GM18508 (cell line): ENCODE measurements at regions not wholly inside any gene's neighbourhood (a gene's known extent, or its start where the extent isn't known, plus 50 kb on each side); places are given as distances from the start of the nearest gene placed in this dataset.
"Not testable (repeated sequence)": the region's sequence is repeated elsewhere in the genome, so short reads cannot be mapped to it uniquely, and the experiment has no call there.

Source experiments
- ATAC-seq: cut with Tn5 transposase; IDR thresholded peaks from one replicate; pipeline ENCODE4 v1.9.1; 2021; ENCODE audit warnings: moderate number of reproducible peaks; ENCODE audit not compliant: insufficient read depth, unreplicated experiment

DNA sequence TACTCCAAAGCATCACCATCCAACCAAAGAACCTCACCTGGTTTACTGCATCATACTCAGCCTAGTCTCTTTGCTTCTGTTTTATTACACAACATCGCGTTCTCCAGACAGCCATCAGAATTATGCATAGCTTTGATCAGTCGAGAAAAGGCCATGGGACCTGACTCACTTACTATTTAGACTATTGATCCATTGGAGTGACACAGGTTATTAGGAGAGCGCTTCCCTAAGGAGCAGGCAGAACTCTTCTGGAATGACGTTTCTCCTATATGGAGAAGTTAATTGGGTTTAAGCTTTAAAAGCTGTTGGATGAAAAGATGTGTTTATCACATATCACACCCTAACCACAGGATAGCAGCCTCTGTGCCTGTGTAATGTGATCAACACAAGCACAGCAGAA is 649.1 kb upstream of the SLC10A2 start:
- ATAC-seq: no peak

DNA sequence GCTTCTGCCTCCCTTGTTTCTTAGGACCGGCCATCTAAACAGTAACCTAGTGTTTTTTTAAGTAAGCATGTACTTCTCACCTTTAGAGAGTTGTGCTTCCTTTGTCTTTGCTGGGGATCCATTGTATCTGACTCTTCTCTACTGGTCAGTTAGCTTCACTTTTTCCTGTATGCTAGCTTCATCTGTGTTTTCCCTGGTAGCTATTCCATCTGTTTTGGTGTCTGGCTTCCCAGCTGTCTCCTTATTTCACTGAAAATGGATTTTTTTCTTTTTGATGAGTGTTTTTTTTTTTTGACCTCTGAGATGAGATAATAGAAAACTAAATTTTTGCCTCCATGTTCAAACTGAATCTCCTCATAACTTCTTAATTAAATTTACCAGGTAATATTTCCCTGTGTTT is 637.0 kb upstream of the SLC10A2 start:
- ATAC-seq: no peak

DNA sequence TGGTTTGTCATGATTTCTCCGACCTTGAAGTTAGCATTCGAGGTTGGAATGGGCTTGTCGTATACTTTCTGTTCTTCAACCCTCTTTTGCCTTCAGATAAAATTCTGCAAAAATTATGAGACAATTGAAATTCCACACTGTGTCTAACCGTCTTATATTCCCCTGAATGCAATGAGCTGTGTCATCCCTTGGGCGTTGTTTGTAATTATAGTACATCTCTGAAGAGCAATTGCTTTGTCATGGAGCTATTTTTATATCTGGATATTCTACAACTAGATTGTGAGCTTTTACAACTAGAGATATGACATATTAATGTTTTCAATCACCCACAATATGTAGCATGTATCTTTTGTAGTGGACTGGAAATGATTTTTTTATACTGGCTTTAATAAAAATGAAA is 631.8 kb upstream of the SLC10A2 start:
- ATAC-seq: no peak

DNA sequence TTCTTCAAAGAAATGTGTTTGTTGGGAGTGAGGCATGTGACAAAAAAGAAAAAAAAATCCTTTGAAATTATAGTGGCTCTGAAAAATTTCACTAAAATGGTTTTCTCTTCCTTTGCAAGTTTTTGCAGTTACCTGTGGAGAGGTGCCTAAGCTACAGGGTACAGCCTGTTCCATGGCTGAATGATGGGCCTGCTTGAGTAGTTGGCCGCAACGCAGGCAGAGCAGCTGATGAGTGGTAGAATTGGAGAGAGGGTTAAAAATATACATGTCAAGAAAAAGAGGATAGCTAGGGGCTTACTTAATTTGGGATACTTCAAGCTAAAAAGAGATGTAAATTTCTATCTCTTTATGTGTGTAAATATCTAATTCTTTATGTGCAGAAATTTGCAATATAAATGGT is 629.1 kb upstream of the SLC10A2 start:
- ATAC-seq: no peak

DNA sequence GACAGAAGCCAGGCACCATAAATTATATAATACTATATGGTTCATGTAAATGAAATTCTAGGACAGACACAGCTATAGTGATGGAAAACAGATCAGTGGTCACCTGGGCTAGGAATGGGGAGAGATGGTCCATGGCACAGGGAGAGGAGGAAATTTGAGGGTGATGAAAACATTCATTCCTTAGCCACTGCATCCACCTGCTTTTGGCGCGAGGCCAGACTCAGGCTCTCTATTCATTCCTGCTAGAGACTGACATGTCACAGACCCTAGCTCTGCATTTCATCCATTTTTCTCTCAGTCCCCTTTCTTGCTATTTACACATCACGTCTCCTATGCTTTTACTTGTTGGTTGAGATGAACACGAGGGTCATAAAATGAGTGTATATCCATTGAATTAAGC is 628.3 kb upstream of the SLC10A2 start:
- no peak for ATAC-seq

DNA sequence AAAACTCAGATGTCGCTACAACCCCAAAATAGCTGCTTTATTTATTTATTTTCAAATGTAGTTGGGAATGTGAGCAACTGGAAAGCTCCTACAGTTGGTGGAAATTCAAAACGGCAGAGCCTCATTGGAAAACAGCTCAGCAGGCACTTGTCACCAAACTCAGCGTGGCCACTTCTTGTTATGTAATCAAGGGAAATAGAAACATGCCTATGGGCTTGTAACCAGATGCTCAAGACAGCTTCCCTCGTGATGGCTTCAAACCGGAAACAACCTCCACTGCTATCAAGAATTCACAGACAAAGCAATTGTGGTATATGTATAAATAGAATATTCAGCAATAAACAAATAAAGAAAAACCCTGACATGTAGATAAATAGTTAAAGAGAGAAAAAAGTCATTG is 627.8 kb upstream of the SLC10A2 start:
- ATAC-seq: no peak

DNA sequence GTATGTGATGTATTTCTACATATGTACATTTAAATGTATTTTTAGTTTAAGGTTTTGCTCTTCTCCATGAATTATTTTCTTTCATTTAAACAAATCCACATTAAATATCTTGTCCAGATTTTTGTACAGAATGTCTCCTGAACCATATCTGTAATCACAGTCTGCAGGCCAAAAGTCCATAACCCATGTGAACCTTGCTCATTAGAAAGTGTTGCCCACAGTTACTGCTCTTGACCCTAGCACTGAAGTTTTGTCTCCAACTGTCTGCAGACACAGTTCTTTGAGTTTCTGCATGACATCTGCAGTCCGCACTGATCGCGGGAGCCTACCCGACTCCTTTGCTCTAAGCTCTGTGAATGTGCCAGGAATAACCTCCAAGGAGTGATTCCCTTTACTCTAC is 626.2 kb upstream of the SLC10A2 start:
- ATAC-seq: no peak

DNA sequence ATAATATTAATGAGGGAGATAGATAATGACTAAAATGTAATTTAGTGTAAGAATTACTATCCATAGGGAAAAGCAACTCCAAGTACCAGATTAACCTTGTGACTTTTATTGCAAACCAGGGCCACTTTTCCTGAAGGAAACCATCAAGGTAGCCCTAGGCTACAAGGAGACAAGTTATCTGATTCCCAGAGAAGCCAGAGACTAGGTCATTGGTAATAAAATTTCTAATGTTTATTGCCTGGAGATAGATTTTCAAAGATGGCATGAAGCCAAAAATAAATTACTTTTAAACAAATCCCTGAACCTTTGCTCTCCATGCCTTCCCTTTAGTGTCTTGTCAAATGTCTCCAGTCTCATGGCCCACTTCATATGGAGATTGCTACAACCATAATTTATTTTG is 610.1 kb upstream of the SLC10A2 start:
- ATAC-seq: no peak

DNA sequence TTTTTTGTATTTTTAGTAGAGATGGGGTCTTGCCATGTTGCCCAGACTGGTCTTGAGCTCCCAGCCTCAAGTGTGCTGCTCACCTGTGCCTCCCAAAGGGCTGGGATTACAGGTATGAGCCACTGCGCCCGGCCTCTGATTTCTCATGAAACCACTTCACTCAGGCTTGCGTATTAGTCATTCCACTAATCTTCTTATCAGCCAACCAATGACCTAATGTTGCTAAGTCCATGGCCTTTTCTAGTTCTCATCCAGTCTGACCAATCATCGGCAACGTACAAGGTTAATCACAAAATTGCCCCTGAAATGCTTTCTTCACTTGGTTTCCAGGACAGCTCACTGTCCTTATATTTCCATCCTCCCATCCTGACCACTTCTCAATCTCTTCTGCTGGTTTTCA is 605.3 kb upstream of the SLC10A2 start:
- no peak for ATAC-seq

DNA sequence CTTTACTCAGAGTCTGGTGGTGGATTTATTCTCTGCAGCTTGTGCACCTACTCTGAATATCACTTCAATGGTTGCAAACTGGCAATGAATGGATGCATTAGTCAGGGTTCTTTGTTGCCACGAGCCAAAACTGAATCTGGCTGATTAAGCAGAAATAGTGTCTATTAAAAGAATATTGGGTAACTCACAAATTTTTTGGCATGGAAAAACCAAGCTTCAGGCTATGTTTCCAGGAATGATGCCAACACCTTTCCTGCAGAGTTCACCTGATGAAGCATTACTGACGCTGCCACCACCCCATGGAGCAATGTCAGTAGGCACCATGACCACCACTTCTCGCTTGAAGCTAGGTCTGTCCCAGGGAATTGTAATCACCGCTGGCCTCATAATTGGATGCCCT is 597.8 kb upstream of the SLC10A2 start:
- ATAC-seq: no peak

DNA sequence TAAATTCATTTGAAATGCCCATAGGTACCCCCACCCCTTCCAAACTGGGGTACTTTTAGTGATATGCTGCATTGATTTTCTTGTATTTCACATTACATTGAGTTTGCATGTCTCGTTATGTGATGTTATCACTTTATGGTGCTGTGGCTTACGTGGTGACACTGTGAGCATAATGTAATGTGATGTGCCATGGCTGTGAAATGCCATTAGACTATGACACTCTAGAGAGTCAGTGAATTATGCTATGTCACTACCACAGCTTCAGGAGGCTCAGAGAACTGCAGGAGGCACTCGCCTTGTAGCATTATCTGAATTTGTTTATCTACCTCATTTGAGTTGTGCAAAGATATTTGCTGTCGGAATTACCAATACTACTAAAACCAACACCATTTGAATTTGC is 590.1 kb upstream of the SLC10A2 start:
- no peak for ATAC-seq

DNA sequence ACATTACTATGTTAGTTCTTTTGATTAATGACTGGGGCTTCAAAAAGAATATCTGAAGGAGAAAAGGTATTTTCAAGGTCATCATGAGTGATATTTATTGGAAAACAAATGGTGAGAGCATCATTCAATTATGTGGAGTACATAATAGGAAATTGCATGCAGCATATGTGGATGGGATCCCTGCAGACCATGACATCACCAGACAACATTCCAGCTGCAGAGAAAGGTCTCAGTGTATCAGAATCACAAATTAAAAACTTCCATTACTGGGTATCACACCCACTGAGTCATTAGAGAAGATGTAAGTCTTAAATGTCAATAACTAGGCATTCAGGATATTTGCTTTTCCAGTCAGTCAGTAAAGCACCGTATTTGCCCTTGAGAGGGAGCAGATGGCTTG is 574.4 kb upstream of the SLC10A2 start:
- no peak for ATAC-seq

DNA sequence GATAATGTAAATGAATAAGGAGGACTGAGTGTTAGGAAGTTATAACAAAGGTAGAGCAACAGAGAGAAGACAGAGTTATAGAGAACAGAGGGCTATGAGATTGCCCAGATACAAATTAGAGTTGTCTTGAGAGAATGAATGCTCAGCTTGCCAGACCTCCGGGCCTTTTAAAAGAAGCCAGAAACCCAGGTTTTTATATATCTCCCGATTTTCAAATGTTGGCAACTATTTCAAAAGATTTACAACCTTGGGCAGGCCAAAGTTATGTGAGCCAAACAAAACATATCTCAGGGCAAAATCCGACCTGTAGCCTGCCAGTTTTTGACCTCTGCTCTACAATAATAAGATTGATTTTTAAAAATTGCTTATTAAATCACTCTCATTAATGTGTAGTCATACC is 573.1 kb upstream of the SLC10A2 start:
- ATAC-seq: no peak

DNA sequence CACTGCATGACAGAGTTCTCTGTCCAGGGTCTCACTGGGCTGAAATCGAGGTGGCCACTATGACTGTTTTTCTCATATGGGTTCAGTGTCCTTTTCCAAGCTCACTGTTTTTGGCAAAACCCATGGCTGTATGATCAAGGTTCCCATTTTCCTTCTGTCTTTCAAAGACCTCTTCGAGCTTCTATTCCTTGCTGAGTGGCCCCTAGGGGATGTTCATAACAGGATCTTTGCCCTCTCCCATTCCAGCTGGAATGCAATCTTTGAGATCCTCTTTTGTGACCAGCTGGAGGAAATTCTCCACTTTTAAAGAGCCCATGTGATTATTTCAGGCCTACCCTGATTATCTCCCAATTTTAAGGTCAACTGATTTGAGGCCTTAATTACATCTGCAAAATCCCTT is 572.5 kb upstream of the SLC10A2 start:
- ATAC-seq: no peak

DNA sequence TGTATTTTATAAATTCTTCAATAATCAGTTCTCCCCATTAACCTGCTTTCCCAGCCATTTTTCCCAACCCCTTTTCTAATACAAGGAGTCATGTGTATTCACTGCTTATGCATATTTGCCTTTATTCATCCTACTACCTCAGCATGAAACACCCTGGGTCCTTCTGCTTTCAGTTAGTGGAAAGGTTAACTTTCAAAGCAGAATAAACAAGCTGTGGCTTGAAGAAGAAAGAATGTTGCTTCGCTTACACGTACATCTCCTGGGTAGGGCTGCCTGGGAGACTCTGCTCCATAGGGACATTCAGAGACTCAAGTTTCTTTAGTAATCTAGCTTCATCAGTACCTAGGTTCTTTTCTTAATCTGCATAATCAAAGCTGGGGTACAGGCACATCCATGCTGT is 567.8 kb upstream of the SLC10A2 start:
- ATAC-seq: no peak

DNA sequence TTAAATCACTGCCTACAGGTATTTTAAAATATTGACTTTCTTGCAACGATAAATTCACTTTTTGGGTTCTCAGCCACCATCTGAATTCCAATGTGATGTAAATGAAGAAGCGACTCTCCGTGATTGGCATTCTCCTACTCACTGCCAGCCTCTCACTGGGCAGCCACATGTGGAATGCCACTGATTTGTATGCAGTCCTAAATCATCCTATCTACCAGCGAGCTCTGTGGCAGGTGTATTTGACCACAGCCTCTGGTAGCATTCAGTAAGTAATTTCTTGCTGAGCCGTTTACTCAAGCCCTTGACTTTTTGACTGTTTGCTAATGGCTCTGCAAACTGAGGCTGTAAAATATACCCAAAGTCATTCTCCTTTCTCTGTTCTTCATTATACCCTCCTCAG is 559.0 kb upstream of the SLC10A2 start:
- no peak for ATAC-seq

DNA sequence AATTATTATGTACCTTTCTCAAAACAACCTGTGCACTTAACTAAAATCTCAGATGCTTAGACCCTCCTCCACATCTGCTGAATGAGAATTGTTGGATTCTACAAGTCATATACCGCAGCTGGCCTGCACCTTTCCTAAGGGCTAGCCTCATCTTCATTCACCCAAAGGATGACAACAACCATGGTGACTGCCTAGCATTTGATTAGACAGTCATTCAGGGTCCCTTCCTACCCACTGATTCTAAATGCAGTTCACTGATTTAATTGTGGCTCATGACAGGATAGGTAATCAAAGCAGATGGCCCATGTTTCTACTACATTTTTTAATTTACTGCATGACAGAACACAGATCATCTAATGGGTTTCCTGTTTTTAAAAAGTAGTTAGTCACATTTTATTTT is 551.9 kb upstream of the SLC10A2 start:
- no peak for ATAC-seq

DNA sequence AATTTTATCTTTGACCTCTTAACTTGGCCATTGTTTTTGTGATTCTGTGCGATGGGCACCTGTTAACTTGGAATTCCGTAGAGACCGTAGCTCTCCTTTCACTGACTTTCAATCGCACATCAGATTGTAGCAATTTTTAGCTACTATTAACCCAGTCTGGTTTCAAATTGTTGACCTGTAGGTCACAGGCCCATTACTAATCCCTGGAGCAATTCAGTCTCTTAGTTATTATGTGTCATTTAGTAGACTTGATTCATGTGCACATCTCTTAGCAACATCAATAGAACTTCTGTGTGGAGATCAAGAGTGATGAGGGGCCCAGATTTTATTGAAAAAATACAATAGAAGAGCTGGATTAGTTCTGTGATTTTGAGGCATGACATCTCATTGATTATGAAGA is 549.6 kb upstream of the SLC10A2 start:
- ATAC-seq: no peak

DNA sequence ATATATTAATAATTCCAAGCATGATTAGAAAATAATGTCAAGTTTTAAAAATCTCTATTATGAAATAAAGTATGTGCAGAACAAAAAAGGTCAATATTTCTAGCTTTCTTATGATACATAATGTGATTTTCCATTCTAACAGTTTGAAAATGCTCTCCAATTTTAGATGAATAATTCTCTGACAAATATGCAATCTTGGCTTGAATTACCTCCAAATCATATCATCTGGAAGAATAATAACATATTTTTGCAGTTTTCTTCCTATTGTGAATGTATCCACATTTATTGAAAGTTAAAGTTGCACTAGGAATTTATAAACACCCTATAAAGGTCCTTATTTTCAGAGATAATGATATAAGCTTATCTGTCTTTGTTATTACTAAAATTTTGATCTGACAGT is 548.5 kb upstream of the SLC10A2 start:
- no peak for ATAC-seq

DNA sequence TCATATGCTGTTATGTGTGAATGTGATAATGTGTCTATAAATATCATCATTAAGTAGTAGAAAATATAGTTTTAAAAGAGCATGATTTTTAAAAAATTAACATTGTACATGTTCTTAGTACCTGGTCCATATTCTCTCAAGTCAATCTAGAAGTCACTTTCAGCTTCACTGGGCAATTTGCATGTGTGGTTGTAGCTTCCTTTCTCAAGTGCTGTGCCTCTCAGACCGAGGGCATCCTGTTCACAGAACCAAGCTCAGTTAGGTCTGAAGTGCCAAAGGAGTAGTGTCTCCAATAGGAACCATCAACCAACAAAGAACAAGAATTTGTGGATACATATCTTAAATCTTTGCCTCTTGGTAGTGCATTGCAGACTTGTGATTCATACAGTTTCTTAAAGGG is 541.8 kb upstream of the SLC10A2 start:
- ATAC-seq: peak; percentile 80

DNA sequence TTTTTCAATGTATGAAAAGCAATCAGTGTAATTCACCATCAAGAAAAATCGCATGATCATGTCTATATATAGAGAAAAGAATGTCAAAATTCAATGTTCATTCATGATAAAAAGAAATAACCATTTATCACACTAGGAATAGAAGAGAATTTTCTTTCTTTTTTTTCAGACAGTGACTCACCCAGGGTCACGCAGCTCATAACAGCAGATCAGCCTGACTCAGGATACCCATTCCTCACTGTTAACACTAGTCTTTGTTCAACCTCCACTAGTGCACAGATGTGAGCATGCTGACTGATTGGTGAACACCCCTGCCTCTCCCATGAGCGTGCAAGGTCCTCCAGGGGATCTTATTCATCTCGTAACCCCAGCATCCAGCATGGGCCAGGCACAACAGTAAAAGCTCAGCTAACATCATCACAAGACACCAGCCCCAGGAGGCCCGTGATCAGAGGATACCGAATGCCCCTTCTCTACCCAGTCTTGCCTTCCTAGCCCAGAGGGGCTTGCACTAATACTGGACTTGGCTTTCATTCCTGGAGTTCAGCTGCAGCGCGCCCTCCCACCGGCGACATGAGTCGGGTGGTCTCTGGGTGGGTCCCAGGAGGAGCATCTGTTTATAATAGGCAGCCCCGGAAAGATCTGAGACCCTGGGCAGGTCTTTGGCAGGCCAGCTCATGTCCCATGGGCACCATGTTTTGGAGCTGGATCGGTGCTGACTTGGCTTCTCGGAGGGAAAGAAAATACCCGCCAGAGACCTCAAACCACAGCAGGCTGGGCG is 539.5 kb upstream of the SLC10A2 start:
- no peak for ATAC-seq

DNA sequence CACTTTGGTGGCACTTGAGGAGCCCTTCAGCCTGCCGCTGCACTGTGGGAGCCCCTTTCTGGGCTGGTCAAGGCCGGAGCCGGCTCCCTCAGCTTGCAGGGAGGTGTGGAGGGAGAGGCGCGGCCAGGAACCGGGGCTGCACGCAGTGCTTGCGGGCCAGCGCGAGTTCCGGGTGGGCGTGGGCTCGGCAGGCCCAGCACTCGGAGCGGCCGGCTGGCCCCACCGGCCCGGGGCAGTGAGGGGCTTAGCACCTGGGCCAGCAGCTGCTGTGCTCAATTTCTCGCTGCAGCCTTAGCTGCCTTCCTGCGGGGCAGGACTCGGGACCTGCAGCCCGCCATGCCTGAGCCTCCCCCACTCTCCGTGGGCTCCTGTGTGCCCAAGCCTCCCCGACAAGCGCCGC is 533.7 kb upstream of the SLC10A2 start:
- ATAC-seq: not testable (repeated sequence)

DNA sequence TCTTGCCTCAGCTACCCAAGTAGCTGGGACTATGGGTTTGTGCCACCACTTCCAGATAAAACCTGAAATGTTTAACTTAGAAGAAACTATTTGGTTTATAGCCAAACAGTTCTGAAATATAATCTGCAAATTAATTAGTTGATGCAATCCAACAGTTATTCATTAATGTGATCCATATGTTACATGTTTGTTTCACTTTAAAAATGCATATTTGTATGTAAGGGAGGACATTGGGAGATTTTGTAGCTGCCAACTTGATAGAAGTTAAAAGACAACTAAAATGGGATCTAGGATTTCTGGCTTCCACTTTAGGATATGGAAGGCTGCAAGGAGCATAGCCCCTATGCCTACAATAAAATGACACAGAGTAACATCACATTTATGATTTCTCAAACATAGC is 532.5 kb upstream of the SLC10A2 start:
- ATAC-seq: no peak
